GM12891 (cell line): ENCODE measurements at regions not wholly inside any gene's neighbourhood (a gene's known extent, or its start where the extent isn't known, plus 50 kb on each side); places are given as distances from the start of the nearest gene placed in this dataset.

Experiments used
- POLR2A ChIP-seq: IDR thresholded peaks from 2 replicates; pipeline ENCODE4 v1.6.1; 2011; ENCODE audit warnings: low read depth, low read length, control low read depth
- POLR2AphosphoS5 ChIP-seq: IDR thresholded peaks from 2 replicates; pipeline ENCODE4 v1.6.1; 2011; ENCODE audit warnings: low read depth, low read length, control low read depth
- TAF1 ChIP-seq: IDR thresholded peaks from 2 replicates; pipeline ENCODE4 v1.6.1; 2011; ENCODE audit warnings: low read depth, low read length, control low read depth

DNA sequence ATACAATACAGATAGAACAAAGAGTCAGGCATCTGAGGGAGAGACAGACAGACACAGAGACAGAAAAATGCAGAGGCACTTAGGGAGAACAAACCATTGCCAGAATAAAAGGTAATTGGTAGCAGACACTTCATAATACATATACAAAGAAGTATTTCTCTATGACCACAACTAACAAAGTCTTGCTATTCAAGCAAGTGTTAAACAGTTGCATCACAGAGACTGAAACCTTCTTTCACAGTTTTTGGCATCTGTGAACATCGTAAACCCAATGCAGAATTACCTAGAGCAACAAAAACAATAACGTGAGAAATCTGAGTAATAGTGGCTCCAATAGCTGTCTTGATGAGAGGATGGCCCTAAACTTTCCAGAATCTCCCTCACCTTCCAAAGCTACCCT is 116.4 kb downstream of the BLID start:
- TF ChIP-seq POLR2AphosphoS5: no peak
- no peak for TF ChIP-seq POLR2A
- TF ChIP-seq TAF1: no peak
